DND-41 (cell line): ENCODE measurements at regions not wholly inside any gene's neighbourhood (a gene's known extent, or its start where the extent isn't known, plus 50 kb on each side); places are given as distances from the start of the nearest gene placed in this dataset.

ENCODE experiments used
- CTCF ChIP-seq: IDR thresholded peaks from 2 replicates; pipeline ENCODE4 v1.5.1; 2012; ENCODE audit warnings: borderline replicate concordance, low read length, moderate library complexity, mild to moderate bottlenecking; ENCODE audit not compliant: poor library complexity, severe bottlenecking; ENCODE audit errors: extremely low read depth
- EZH2 ChIP-seq: IDR thresholded peaks from 3 replicates; pipeline ENCODE4 v1.6.1; 2012; ENCODE audit warnings: borderline replicate concordance, low read depth, mild to moderate bottlenecking, moderate library complexity, low read length, inconsistent platforms; ENCODE audit not compliant: severe bottlenecking

GRCh38 chr1:76725864-76726619 lies 141.2 kb upstream of the ST6GALNAC5 start:
- no peak for TF ChIP-seq CTCF
- no peak for TF ChIP-seq EZH2
